ENCODE measurements at regions not wholly inside any gene's neighbourhood (a gene's known extent, or its start where the extent isn't known, plus 50 kb on each side); places are given as distances from the start of the nearest gene placed in this dataset.

- TF ChIP-seq E2F6 (IDR thresholded peaks at IDR 0.05), result no peak
Measured at GRCh38 chr13:67736646-67737420, 506.7 kb upstream of the PCDH9 start (continued).

Data from H1 (cell line).